SK-N-SH (cell line): ENCODE measurements at regions not wholly inside any gene's neighbourhood (a gene's known extent, or its start where the extent isn't known, plus 50 kb on each side); places are given as distances from the start of the nearest gene placed in this dataset.

Source experiments
- CTCF ChIA-PET: fragments of 300-600, 350-600 bp; formaldehyde crosslinking; extraction: SDS; loops from one replicate; lab custom pipeline; 2021; lab: Yijun Ruan, JAX
- POLR2A ChIA-PET: fragments of 350-600 bp; sonication (Branson Sonifier 250); formaldehyde crosslinking; extraction: SDS; loops from one replicate; lab custom pipeline; 2020; ENCODE audit warnings: antibody characterized with exemption, inconsistent platforms; lab: Yijun Ruan, JAX
- DNase-seq: peaks from one replicate; pipeline ENCODE4 v3.0.0; 2012
- H2AFZ ChIP-seq: fragments of 200-600 bp; sonication (generic); 2 replicates; pipeline ENCODE4 v1.8.1; 2016; ENCODE audit warnings: antibody characterized with exemption, mild to moderate bottlenecking, low read depth
- H3F3A ChIP-seq: fragments of 200-600 bp; sonication (generic); replicated peaks from 2 replicates; pipeline ENCODE3; 2016; ENCODE audit warnings: antibody characterized with exemption, mild to moderate bottlenecking; ENCODE audit not compliant: insufficient read depth
- H3K27ac ChIP-seq, 2 experiments: fragments of 200-500 bp in 1 of 2; fragments of 200-600 bp in 1 of 2; sonication (Bioruptor generic) in 1 of 2; sonication (generic), shearing (Covaris generic) in 1 of 2; 2 replicates each; pipeline versions ENCODE4 v1.5.1 to v1.6.1; 2014 to 2016; ENCODE audit warnings: low read depth in 2 of 2, inconsistent platforms in 1 of 2, low read length in 1 of 2, mild to moderate bottlenecking in 1 of 2, mixed read lengths in 1 of 2
- H3K27me3 ChIP-seq: fragments of 200-600 bp; sonication (generic), shearing (Covaris generic); 2 replicates; pipeline ENCODE4 v1.6.1; 2016; ENCODE audit warnings: mixed run types; ENCODE audit not compliant: insufficient read depth
- H3K36me3 ChIP-seq, 2 experiments: fragments of 200-500 bp in 1 of 2; fragments of 200-600 bp in 1 of 2; sonication (Bioruptor generic) in 1 of 2; sonication (generic) in 1 of 2; replicated peaks in 1 of 2; 2 replicates each; pipeline versions ENCODE3 to v1.5.1; 2014 to 2016; ENCODE audit warnings: low read length in 1 of 2, mild to moderate bottlenecking in 1 of 2; ENCODE audit not compliant: insufficient read depth in 2 of 2, control insufficient read depth in 1 of 2
- H3K4me1 ChIP-seq, 2 experiments: fragments of 200-500 bp in 1 of 2; fragments of 200-600 bp in 1 of 2; sonication (Bioruptor generic) in 1 of 2; sonication (generic), shearing (Covaris generic) in 1 of 2; 2 replicates each; pipeline versions ENCODE4 v1.5.1 to v1.6.1; 2014 to 2016; ENCODE audit warnings: low read depth in 1 of 2, low read length in 1 of 2, mixed run types in 1 of 2; ENCODE audit not compliant: insufficient read depth in 2 of 2, control insufficient read depth in 1 of 2
- H3K4me2 ChIP-seq: fragments of 200-600 bp; sonication (generic), shearing (Covaris generic); 2 replicates; pipeline ENCODE4 v1.6.1; 2017; ENCODE audit warnings: mixed run types
- H3K4me3 ChIP-seq, 2 experiments: fragments of 200-500 bp in 1 of 2; fragments of 200-600 bp in 1 of 2; sonication (Bioruptor generic) in 1 of 2; sonication (generic), shearing (Covaris generic) in 1 of 2; 2 replicates each; pipeline versions ENCODE4 v1.5.1 to v1.8.1; 2014 to 2016; ENCODE audit warnings: low read depth in 2 of 2, inconsistent platforms in 1 of 2, low read length in 1 of 2, mild to moderate bottlenecking in 1 of 2, mixed read lengths in 1 of 2, moderate library complexity in 1 of 2
- H3K79me2 ChIP-seq: fragments of 200-600 bp; sonication (generic); 2 replicates; pipeline ENCODE4 v1.8.1; 2017; ENCODE audit warnings: mild to moderate bottlenecking; ENCODE audit not compliant: insufficient read depth
- H3K9ac ChIP-seq: fragments of 200-600 bp; sonication (generic); 2 replicates; pipeline ENCODE4 v1.6.1; 2017; ENCODE audit warnings: mixed run types
- H3K9me2 ChIP-seq: fragments of 200-600 bp; sonication (generic); 2 replicates; pipeline ENCODE4 v1.6.1; 2017; ENCODE audit warnings: mixed run types
- H3K9me3 ChIP-seq: fragments of 200-600 bp; sonication (generic); 2 replicates; pipeline ENCODE4 v1.6.1; 2017; ENCODE audit warnings: mixed run types, mild to moderate bottlenecking, moderate library complexity
- H4K20me1 ChIP-seq: fragments of 200-600 bp; sonication (generic); 2 replicates; pipeline ENCODE4 v1.6.1; 2017; ENCODE audit warnings: mild to moderate bottlenecking, mixed run types; ENCODE audit not compliant: insufficient read depth
- CHD2 ChIP-seq: fragments of 150-350 bp; IDR thresholded peaks from 2 replicates; pipeline ENCODE4 v1.6.1; 2018; ENCODE audit warnings: low read length; ENCODE audit not compliant: partially characterized antibody
- ELF1 ChIP-seq: IDR thresholded peaks from 2 replicates; pipeline ENCODE4 v1.4.0; 2012
- EZH2phosphoT487 ChIP-seq: fragments of 200-600 bp; sonication (generic); IDR thresholded peaks from 2 replicates; pipeline ENCODE4 v1.6.1; 2017; ENCODE audit warnings: low read depth, mixed run types, mild to moderate bottlenecking, antibody characterized with exemption, moderate library complexity, borderline replicate concordance
- GATA2 ChIP-seq: sonication (generic); formaldehyde crosslinking; IDR thresholded peaks from 2 replicates; pipeline ENCODE4 v1.5.0; 2020; ENCODE audit warnings: mild to moderate bottlenecking, missing genetic modification reagents
- IRF3 ChIP-seq: fragments of 150-350 bp; IDR thresholded peaks from 2 replicates; pipeline ENCODE4 v1.6.1; 2016; ENCODE audit warnings: mild to moderate bottlenecking, low read depth, low read length
- RAD21 ChIP-seq: IDR thresholded peaks from 2 replicates; pipeline ENCODE4 v1.6.1; 2012; ENCODE audit warnings: mild to moderate bottlenecking, low read length
- SIN3A ChIP-seq: IDR thresholded peaks from 2 replicates; pipeline ENCODE4 v1.6.1; 2012; ENCODE audit warnings: low read depth, mild to moderate bottlenecking, low read length, moderate library complexity, borderline replicate concordance
- SMC3 ChIP-seq: IDR thresholded peaks from 2 replicates; pipeline ENCODE4 v1.6.1; 2012; ENCODE audit warnings: low read depth, low read length, improper control_type of control experiment
- YY1 ChIP-seq: IDR thresholded peaks from 2 replicates; pipeline ENCODE4 v1.4.0; 2012; ENCODE audit warnings: low read depth, mild to moderate bottlenecking
- ZBTB33 ChIP-seq: IDR thresholded peaks from 2 replicates; pipeline ENCODE4 v1.4.0; 2012; ENCODE audit warnings: low read depth, borderline replicate concordance
- WGBS: methylation state at CpG from one replicate; pipeline ENCODE4 v1.1.6; 2017; ENCODE audit warnings: low lambda C conversion rate; 5-methylcytosine and 5-hydroxymethylcytosine counted together
- TF ChIP-seq, protein P1 (sequence below): fragments of 200-600 bp; sonication (generic); IDR thresholded peaks from 2 replicates; pipeline ENCODE4 v1.6.1; 2017; ENCODE audit warnings: antibody characterized with exemption, mild to moderate bottlenecking, moderate library complexity
- TF ChIP-seq, protein P2 (sequence below): IDR thresholded peaks from 2 replicates; pipeline ENCODE4 v1.4.0; 2012; ENCODE audit warnings: low read depth

DNA sequence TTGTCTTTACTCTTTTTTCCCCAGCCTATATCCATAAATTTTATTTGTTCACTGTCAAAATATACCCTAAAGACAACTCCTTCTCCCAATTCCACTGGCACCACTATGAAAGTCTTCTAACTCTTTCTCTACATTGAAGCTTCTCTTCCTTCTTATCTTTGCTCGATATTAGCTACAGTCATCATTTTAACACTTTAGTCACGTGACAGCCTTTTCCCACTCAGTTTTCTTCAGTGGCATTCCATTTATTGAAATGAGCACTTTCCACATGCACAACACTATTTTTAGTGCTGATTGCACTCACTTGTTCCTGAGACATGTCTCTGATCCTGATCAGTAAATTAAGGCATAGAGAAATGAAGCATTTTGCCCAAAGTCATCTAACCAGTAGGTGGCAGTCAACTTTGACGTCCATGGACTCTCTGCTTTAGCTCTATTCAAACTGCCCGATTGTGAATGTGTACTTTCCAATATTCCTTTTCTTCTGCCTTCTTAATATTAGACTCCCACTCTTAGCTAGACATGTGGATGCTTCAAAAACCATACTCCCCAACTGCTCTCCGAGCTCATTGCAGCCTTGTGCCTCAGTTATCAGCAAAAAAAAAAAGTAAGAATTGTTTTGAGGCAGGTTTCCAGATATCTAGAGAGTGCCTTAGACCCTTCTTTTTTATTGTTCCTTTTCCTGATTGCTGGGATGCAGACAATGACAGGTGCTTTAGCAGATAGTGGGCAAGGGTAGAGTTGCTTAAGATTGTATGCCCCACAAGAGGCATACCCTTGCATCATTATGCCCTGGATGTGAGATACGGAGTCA, 394.4 kb upstream of the ADGRL3 start:
- no peaks in the 10 kb centered on the region for H3K4me1 ChIP-seq
- no peaks in the 10 kb centered on the region for H3K36me3 ChIP-seq
- peak; percentile 9 for DNase-seq
- CTCF ChIA-PET = interaction anchor here (0.6 to 2.0 kb wide), 12 partner anchors 10 to 1903 kb away, joined by 3 to 19 read pairs (median 5); no protein-coding TSS in a partner anchor
- H3K9me2 ChIP-seq = no peaks in the 10 kb centered on the region
- POLR2A ChIA-PET = no interaction called here
- no peaks in the 10 kb centered on the region for H3K9me3 ChIP-seq
- H2AFZ ChIP-seq = no peak overlapping the region
- H3F3A ChIP-seq = no peaks in the 10 kb centered on the region
- no peaks in the 10 kb centered on the region for H3K79me2 ChIP-seq
- WGBS = 32% methylated on average over 6 of the region's 6 CpGs
- H3K27ac ChIP-seq = no peak overlapping the region
- H3K4me2 ChIP-seq = no peak overlapping the region
- peak; percentile 67 for TF ChIP-seq RAD21
- no peak for TF ChIP-seq SIN3A
- TF ChIP-seq EZH2phosphoT487 = no peak
- TF ChIP-seq SMC3 = peak; percentile 46; the same call in 1 of the 2 replicates
- TF ChIP-seq, protein P1, sequence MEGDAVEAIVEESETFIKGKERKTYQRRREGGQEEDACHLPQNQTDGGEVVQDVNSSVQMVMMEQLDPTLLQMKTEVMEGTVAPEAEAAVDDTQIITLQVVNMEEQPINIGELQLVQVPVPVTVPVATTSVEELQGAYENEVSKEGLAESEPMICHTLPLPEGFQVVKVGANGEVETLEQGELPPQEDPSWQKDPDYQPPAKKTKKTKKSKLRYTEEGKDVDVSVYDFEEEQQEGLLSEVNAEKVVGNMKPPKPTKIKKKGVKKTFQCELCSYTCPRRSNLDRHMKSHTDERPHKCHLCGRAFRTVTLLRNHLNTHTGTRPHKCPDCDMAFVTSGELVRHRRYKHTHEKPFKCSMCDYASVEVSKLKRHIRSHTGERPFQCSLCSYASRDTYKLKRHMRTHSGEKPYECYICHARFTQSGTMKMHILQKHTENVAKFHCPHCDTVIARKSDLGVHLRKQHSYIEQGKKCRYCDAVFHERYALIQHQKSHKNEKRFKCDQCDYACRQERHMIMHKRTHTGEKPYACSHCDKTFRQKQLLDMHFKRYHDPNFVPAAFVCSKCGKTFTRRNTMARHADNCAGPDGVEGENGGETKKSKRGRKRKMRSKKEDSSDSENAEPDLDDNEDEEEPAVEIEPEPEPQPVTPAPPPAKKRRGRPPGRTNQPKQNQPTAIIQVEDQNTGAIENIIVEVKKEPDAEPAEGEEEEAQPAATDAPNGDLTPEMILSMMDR = peak; percentile 56
- no peak for TF ChIP-seq IRF3
- TF ChIP-seq CHD2 = no peak
- H3K9ac ChIP-seq = no peak overlapping the region
- H3K27me3 ChIP-seq = no peaks in the 10 kb centered on the region
- no peak overlapping the region; a peak in 1 of 4 replicates for H3K4me3 ChIP-seq
- H4K20me1 ChIP-seq = no peaks in the 10 kb centered on the region

GRCh38 chr4:60808726-60809485, 391.2 kb upstream of the ADGRL3 start:
- H3K4me1 ChIP-seq = no peaks in the 10 kb centered on the region
- no peak overlapping the region for H3K27ac ChIP-seq
- H3K4me2 ChIP-seq = no peak overlapping the region
- H3K4me3 ChIP-seq = no peak overlapping the region
- no peaks in the 10 kb centered on the region for H3K79me2 ChIP-seq
- TF ChIP-seq ELF1 (no peak), ZBTB33 (no peak), YY1 (no peak), GATA2 (no peak)
- TF ChIP-seq, protein P2, sequence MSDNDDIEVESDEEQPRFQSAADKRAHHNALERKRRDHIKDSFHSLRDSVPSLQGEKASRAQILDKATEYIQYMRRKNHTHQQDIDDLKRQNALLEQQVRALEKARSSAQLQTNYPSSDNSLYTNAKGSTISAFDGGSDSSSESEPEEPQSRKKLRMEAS = no peak
- H2AFZ ChIP-seq = no peak overlapping the region
- no peaks in the 10 kb centered on the region for H3K27me3 ChIP-seq
- H3K9me3 ChIP-seq = no peaks in the 10 kb centered on the region
- H3K9ac ChIP-seq = no peak overlapping the region
- no peaks in the 10 kb centered on the region for H4K20me1 ChIP-seq
- DNase-seq = no peak
- ChIA-PET CTCF (interaction anchor here (0.8 kb wide), 1 partner anchor 47 kb away, joined by 3 read pairs; no protein-coding TSS in a partner anchor), POLR2A (no interaction called here)
- H3F3A ChIP-seq = no peaks in the 10 kb centered on the region
- H3K9me2 ChIP-seq = no peaks in the 10 kb centered on the region
- no peaks in the 10 kb centered on the region for H3K36me3 ChIP-seq
- 30% methylated on average over 1 of the region's 1 CpG for WGBS
